Endothelial cell of umbilical vein (primary cell): ENCODE measurements at regions not wholly inside any gene's neighbourhood (a gene's known extent, or its start where the extent isn't known, plus 50 kb on each side); places are given as distances from the start of the nearest gene placed in this dataset.

Experiments used
- CTCF ChIP-seq, 2 donors: IDR thresholded peaks; 1 replicate in 1 of 2; 2 replicates in 1 of 2; pipeline ENCODE4 v1.5.1; 2011; ENCODE audit warnings: low read length in 2 of 2, mild to moderate bottlenecking in 2 of 2, moderate library complexity in 2 of 2, control low read depth in 1 of 2, inconsistent platforms in 1 of 2, low read depth in 1 of 2; ENCODE audit not compliant: insufficient read depth in 1 of 2; ENCODE audit errors: extremely low read depth in 1 of 2
- EZH2 ChIP-seq: IDR thresholded peaks from 2 replicates; pipeline ENCODE4 v1.6.1; 2012; ENCODE audit warnings: borderline replicate concordance, low read depth, mild to moderate bottlenecking, moderate library complexity, low read length, inconsistent platforms; ENCODE audit not compliant: severe bottlenecking
- FOS ChIP-seq: IDR thresholded peaks from 2 replicates; pipeline ENCODE4 v1.6.1; 2011; ENCODE audit warnings: mild to moderate bottlenecking, low read length, moderate library complexity, borderline replicate concordance; ENCODE audit not compliant: insufficient read depth
- GATA2 ChIP-seq: IDR thresholded peaks from 2 replicates; pipeline ENCODE4 v1.7.0; 2011; ENCODE audit warnings: low read depth, mild to moderate bottlenecking, moderate library complexity, mixed read lengths, low read length; ENCODE audit not compliant: insufficient read length, insufficient read depth
- JUN ChIP-seq: IDR thresholded peaks from 2 replicates; pipeline ENCODE4 v1.6.1; 2011; ENCODE audit warnings: borderline replicate concordance, low read depth; ENCODE audit not compliant: insufficient read length, insufficient read depth
- MAX ChIP-seq: IDR thresholded peaks from 2 replicates; pipeline ENCODE4 v1.6.1; 2011; ENCODE audit not compliant: insufficient read depth, insufficient read length
- MYC ChIP-seq: IDR thresholded peaks from one replicate; pipeline ENCODE4 v1.6.1; 2011; ENCODE audit warnings: mild to moderate bottlenecking, low read depth, low read length
- POLR2A ChIP-seq: IDR thresholded peaks from 2 replicates; pipeline ENCODE4 v1.6.1; 2012; ENCODE audit warnings: low read depth, mild to moderate bottlenecking, control low read depth, low read length
- POLR2AphosphoS5 ChIP-seq: IDR thresholded peaks from 2 replicates; pipeline ENCODE4 v1.6.1; 2012; ENCODE audit warnings: low read depth, mild to moderate bottlenecking, control low read depth, low read length, moderate library complexity; ENCODE audit not compliant: insufficient read depth

GRCh38 chr6:117018771-117019170 lies 141.7 kb downstream of the RFX6 start:
- TF ChIP-seq CTCF (IDR thresholded peaks at IDR 0.05; ENCODE audit: extremely low read depth in 1 of 2, insufficient read depth in 1 of 2, low read depth in 1 of 2, low read length in 2 of 2) (no peak), POLR2A (no peak), MAX (no peak), EZH2 (no peak), POLR2AphosphoS5 (no peak), GATA2 (no peak), MYC (no peak), JUN (no peak), FOS (no peak)
